ENCODE measurements at regions not wholly inside any gene's neighbourhood (a gene's known extent, or its start where the extent isn't known, plus 50 kb on each side); places are given as distances from the start of the nearest gene placed in this dataset.
"Not testable (repeated sequence)": the region's sequence is repeated elsewhere in the genome, so short reads cannot be mapped to it uniquely, and the experiment has no call there.

- TF ChIP-seq CTCF (IDR thresholded peaks at IDR 0.05): no peak
- DNase-seq (ENCODE audit: low spot score): no peak
- ATAC-seq (ENCODE audit: low FRiP score): no peak
Observed at GRCh38 chr2:239866350-239866749, 158.8 kb downstream of the NDUFA10 start.

GRCh38 chr2:239865856-239866255, 159.3 kb downstream of the NDUFA10 start:
- ATAC-seq (ENCODE audit: low FRiP score); DNase-seq (ENCODE audit: low spot score): not testable (repeated sequence)

- ATAC-seq (ENCODE audit: low FRiP score) (no peak), DNase-seq (ENCODE audit: low spot score) (no peak)
- no peak for TF ChIP-seq CTCF (IDR thresholded peaks at IDR 0.05)
Observed at GRCh38 chr2:239865059-239865639, 160.0 kb downstream of the NDUFA10 start.

- no peak for TF ChIP-seq CTCF (IDR thresholded peaks at IDR 0.05)
- DNase-seq (ENCODE audit: low spot score) (no peak), ATAC-seq (ENCODE audit: low FRiP score) (no peak)
Observed at GRCh38 chr2:239864247-239865058, 160.7 kb downstream of the NDUFA10 start.

GRCh38 chr2:239862613-239863012, 162.5 kb downstream of the NDUFA10 start:
- TF ChIP-seq CTCF (IDR thresholded peaks at IDR 0.05): no peak
- ATAC-seq (ENCODE audit: low FRiP score) (no peak), DNase-seq (ENCODE audit: low spot score) (no peak)

GRCh38 chr2:239858179-239858578, 167.0 kb downstream of the NDUFA10 start:
- TF ChIP-seq CTCF (IDR thresholded peaks at IDR 0.05): no peak
- ATAC-seq (ENCODE audit: low FRiP score) (no peak), DNase-seq (ENCODE audit: low spot score) (no peak)

GRCh38 chr2:239857591-239857990, 167.6 kb downstream of the NDUFA10 start:
- ATAC-seq (ENCODE audit: low FRiP score) (no peak), DNase-seq (ENCODE audit: low spot score) (no peak)
- TF ChIP-seq CTCF (IDR thresholded peaks at IDR 0.05): no peak

Measured in omental fat pad (tissue), 3 donors.